NB4 (cell line): ENCODE measurements at regions not wholly inside any gene's neighbourhood (a gene's known extent, or its start where the extent isn't known, plus 50 kb on each side); places are given as distances from the start of the nearest gene placed in this dataset.
"Not testable (repeated sequence)": the region's sequence is repeated elsewhere in the genome, so short reads cannot be mapped to it uniquely, and the experiment has no call there.

Source experiments
- DNase-seq: peaks from one replicate; pipeline ENCODE4 v3.0.0; 2010; ENCODE audit warnings: low read depth
- H3K4me3 ChIP-seq: one replicate; pipeline ENCODE4 v1.5.1; 2011; ENCODE audit warnings: mild to moderate bottlenecking, low read depth, low read length, moderate library complexity
- CTCF ChIP-seq: IDR thresholded peaks from one replicate; pipeline ENCODE4 v1.5.1; 2012; ENCODE audit warnings: low read depth, low read length
- MAX ChIP-seq: IDR thresholded peaks from 2 replicates; pipeline ENCODE4 v1.6.1; 2011; ENCODE audit warnings: low read depth, low read length
- MYC ChIP-seq: IDR thresholded peaks from 2 replicates; pipeline ENCODE4 v1.6.1; 2011; ENCODE audit warnings: low read depth, low read length
- POLR2A ChIP-seq: IDR thresholded peaks from 2 replicates; pipeline ENCODE4 v1.6.1; 2011; ENCODE audit warnings: mild to moderate bottlenecking; ENCODE audit not compliant: insufficient read length; ENCODE audit errors: extremely low read depth

- H3K4me3 ChIP-seq: no peak overlapping the region
- TF ChIP-seq CTCF (no peak), POLR2A (no peak), MAX (no peak), MYC (no peak)
- DNase-seq: no peak
Measured at GRCh38 chr3:82558081-82558480, 796.6 kb upstream of the GBE1 start.

GRCh38 chr3:82556113-82556512 lies 794.7 kb upstream of the GBE1 start:
- H3K4me3 ChIP-seq: no peak overlapping the region
- no peak for DNase-seq
- TF ChIP-seq MAX: no peak
- TF ChIP-seq POLR2A: no peak
- no peak for TF ChIP-seq MYC
- no peak for TF ChIP-seq CTCF

- H3K4me3 ChIP-seq, DNase-seq: not testable (repeated sequence)
Measured at GRCh38 chr3:82542556-82542955, 781.1 kb upstream of the GBE1 start.

DNA sequence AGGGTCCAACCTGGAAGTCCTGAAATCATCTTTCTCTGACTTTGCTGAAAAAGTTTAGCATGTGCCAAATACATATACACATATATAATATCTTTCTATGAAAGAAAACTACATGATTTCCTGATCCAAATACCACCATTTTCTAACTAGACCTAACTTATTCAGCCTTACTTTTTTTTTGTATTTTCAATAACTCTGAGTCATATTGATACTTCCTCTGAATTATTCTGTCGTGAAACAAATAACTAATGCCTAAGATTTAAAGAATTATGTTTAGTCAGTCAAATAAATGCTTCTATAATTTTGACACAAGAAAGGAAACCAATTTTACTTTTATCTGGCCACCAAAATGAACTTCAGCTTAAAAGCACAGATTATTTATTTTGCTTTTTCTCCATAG lies 760.2 kb upstream of the GBE1 start:
- H3K4me3 ChIP-seq: no peak overlapping the region
- no peak for TF ChIP-seq MAX
- no peak for TF ChIP-seq POLR2A
- DNase-seq: no peak

DNA sequence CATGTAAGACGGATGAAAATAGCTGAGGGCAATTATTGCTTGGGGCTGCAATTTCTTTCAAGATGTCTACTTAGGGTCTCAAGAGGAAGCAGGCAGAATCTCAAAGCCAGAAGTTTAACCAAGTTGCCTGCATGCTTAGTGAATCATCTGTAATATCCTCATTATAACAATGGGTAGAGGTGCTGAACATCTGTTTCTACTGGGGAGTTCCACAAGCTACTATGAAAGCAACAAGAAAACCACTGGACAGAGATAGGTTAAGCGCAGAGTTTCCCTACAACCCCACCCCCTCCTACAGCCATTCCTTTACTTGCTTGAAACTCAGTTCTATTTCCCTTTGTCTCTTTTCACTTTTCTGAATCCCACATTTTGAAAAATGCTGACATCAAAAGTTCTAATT lies 759.4 kb upstream of the GBE1 start:
- no peak overlapping the region for H3K4me3 ChIP-seq
- TF ChIP-seq CTCF: no peak
- TF ChIP-seq POLR2A: no peak
- TF ChIP-seq MYC: no peak
- no peak for TF ChIP-seq MAX
- DNase-seq: no peak

- DNase-seq: no peak
- no peak for TF ChIP-seq CTCF
- TF ChIP-seq POLR2A: no peak
- TF ChIP-seq MYC: no peak
- TF ChIP-seq MAX: no peak
- H3K4me3 ChIP-seq: no peak overlapping the region
Measured at GRCh38 chr3:82509951-82510603, 748.6 kb upstream of the GBE1 start.
